Calu3 (cell line): ENCODE measurements at regions not wholly inside any gene's neighbourhood (a gene's known extent, or its start where the extent isn't known, plus 50 kb on each side); places are given as distances from the start of the nearest gene placed in this dataset.

Experiments
- BruUV-seq: library from RNA; stranded (reverse); fragments of 400-500 nt; replicated peaks from 2 replicates; lab custom pipeline; 2021; lab: Mats Ljungman, UMichigan
- CTCF ChIA-PET: fragments of 300-600 bp; sonication (Branson Sonifier 250); formaldehyde crosslinking; loops from one replicate; lab custom pipeline; 2022; ENCODE audit warnings: antibody characterized with exemption; lab: Charles Lee
- DNase-seq: peaks from one replicate; pipeline ENCODE4 v3.0.0; 2022
- H3K27ac Mint-ChIP-seq: one replicate; pipeline ENCODE4 v1.8.0; 2022; ENCODE audit warnings: mixed read lengths; ENCODE audit not compliant: unreplicated experiment
- H3K27me3 Mint-ChIP-seq: one replicate; pipeline ENCODE4 v1.8.0; 2022; ENCODE audit warnings: mixed read lengths; ENCODE audit not compliant: unreplicated experiment
- H3K36me3 Mint-ChIP-seq: one replicate; pipeline ENCODE4 v1.8.0; 2022; ENCODE audit warnings: mild to moderate bottlenecking, moderate library complexity, mixed read lengths; ENCODE audit not compliant: insufficient read depth, unreplicated experiment
- H3K4me1 Mint-ChIP-seq: one replicate; pipeline ENCODE4 v1.8.0; 2022; ENCODE audit warnings: mild to moderate bottlenecking, low read depth, mixed read lengths; ENCODE audit not compliant: unreplicated experiment
- H3K4me3 Mint-ChIP-seq: one replicate; pipeline ENCODE4 v1.8.0; 2022; ENCODE audit warnings: mild to moderate bottlenecking, low read depth, moderate library complexity, mixed read lengths; ENCODE audit not compliant: unreplicated experiment
- H3K9me3 Mint-ChIP-seq: one replicate; pipeline ENCODE4 v1.8.0; 2022; ENCODE audit warnings: low read depth, mixed read lengths; ENCODE audit not compliant: unreplicated experiment
- intact Hi-C: fragments of 100-400 bp; cut with micrococcal nuclease; formaldehyde crosslinking; loops from one replicate; pipeline ENCODE4 v1.10.0; 2022; ENCODE audit not compliant: unreplicated experiment
- TF ChIP-seq, protein P1 (sequence below): fragments of 200-600 bp; IDR thresholded peaks from one replicate; pipeline ENCODE4 v1.8.0; 2022; ENCODE audit warnings: antibody characterized with exemption; ENCODE audit not compliant: unreplicated experiment

GRCh38 chr22:27210111-27210730, 552.8 kb downstream of the MIAT start:
- no peaks in the 10 kb centered on the region for H3K36me3 Mint-ChIP-seq
- intact Hi-C loops = no loop called here
- H3K4me3 Mint-ChIP-seq = no peak overlapping the region
- CTCF ChIA-PET = no interaction called here
- H3K9me3 Mint-ChIP-seq = peaks cover 2% of the 10 kb centered on the region
- H3K27ac Mint-ChIP-seq = no peak overlapping the region
- TF ChIP-seq, protein P1, sequence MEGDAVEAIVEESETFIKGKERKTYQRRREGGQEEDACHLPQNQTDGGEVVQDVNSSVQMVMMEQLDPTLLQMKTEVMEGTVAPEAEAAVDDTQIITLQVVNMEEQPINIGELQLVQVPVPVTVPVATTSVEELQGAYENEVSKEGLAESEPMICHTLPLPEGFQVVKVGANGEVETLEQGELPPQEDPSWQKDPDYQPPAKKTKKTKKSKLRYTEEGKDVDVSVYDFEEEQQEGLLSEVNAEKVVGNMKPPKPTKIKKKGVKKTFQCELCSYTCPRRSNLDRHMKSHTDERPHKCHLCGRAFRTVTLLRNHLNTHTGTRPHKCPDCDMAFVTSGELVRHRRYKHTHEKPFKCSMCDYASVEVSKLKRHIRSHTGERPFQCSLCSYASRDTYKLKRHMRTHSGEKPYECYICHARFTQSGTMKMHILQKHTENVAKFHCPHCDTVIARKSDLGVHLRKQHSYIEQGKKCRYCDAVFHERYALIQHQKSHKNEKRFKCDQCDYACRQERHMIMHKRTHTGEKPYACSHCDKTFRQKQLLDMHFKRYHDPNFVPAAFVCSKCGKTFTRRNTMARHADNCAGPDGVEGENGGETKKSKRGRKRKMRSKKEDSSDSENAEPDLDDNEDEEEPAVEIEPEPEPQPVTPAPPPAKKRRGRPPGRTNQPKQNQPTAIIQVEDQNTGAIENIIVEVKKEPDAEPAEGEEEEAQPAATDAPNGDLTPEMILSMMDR = no peak
- DNase-seq = no peak
- H3K4me1 Mint-ChIP-seq = peaks cover 15% of the 10 kb centered on the region
- no TSS peak for BruUV-seq
- no peaks in the 10 kb centered on the region for H3K27me3 Mint-ChIP-seq

GRCh38 chr22:27212102-27212501, 554.7 kb downstream of the MIAT start:
- DNase-seq = no peak
- CTCF ChIA-PET = no interaction called here
- H3K27me3 Mint-ChIP-seq = no peaks in the 10 kb centered on the region
- H3K9me3 Mint-ChIP-seq = peaks cover 2% of the 10 kb centered on the region
- intact Hi-C loops = no loop called here
- BruUV-seq = no TSS peak
- H3K27ac Mint-ChIP-seq = no peak overlapping the region
- H3K36me3 Mint-ChIP-seq = no peaks in the 10 kb centered on the region
- H3K4me3 Mint-ChIP-seq = no peak overlapping the region
- TF ChIP-seq, protein P1 = no peak
- peaks cover 15% of the 10 kb centered on the region for H3K4me1 Mint-ChIP-seq

- no peak overlapping the region for H3K4me3 Mint-ChIP-seq
- peaks cover 15% of the 10 kb centered on the region for H3K4me1 Mint-ChIP-seq
- CTCF ChIA-PET = no interaction called here
- BruUV-seq = no TSS peak
- H3K27me3 Mint-ChIP-seq = no peaks in the 10 kb centered on the region
- H3K36me3 Mint-ChIP-seq = no peaks in the 10 kb centered on the region
- intact Hi-C loops = no loop called here
- DNase-seq = peak; percentile 19
- peak overlapping the region; percentile 46 for H3K27ac Mint-ChIP-seq
- peaks cover 2% of the 10 kb centered on the region for H3K9me3 Mint-ChIP-seq
- TF ChIP-seq, protein P1 = no peak
Observed at GRCh38 chr22:27212617-27213177, 555.3 kb downstream of the MIAT start.

- DNase-seq = no peak
- CTCF ChIA-PET = no interaction called here
- no TSS peak for BruUV-seq
- peaks cover 2% of the 10 kb centered on the region for H3K9me3 Mint-ChIP-seq
- peaks cover 15% of the 10 kb centered on the region for H3K4me1 Mint-ChIP-seq
- intact Hi-C loops = no loop called here
- peak overlapping the region; percentile 46 for H3K27ac Mint-ChIP-seq
- no peaks in the 10 kb centered on the region for H3K36me3 Mint-ChIP-seq
- no peaks in the 10 kb centered on the region for H3K27me3 Mint-ChIP-seq
- TF ChIP-seq, protein P1 = no peak
- no peak overlapping the region for H3K4me3 Mint-ChIP-seq
Observed at GRCh38 chr22:27213294-27213693, 555.9 kb downstream of the MIAT start.
